CD4-positive, alpha-beta T cell (primary cell): ENCODE measurements at regions not wholly inside any gene's neighbourhood (a gene's known extent, or its start where the extent isn't known, plus 50 kb on each side); places are given as distances from the start of the nearest gene placed in this dataset.
"Not testable (repeated sequence)": the region's sequence is repeated elsewhere in the genome, so short reads cannot be mapped to it uniquely, and the experiment has no call there.

ENCODE experiments used
- ATAC-seq: fragments of 200-7000 bp; cut with Tn5 transposase; one replicate; pipeline ENCODE4 v1.10.0; 2022; ENCODE audit warnings: mild to moderate bottlenecking; ENCODE audit not compliant: poor library complexity
- CTCF ChIA-PET: fragments of 350-600 bp; sonication (Branson Sonifier 250); formaldehyde crosslinking; loops from one replicate; lab custom pipeline; 2021; ENCODE audit warnings: antibody characterized with exemption, inconsistent platforms; lab: Charles Lee
- POLR2A ChIA-PET: fragments of 350-600 bp; sonication (Branson Sonifier 250); formaldehyde crosslinking; loops from one replicate; lab custom pipeline; 2021; ENCODE audit warnings: antibody characterized with exemption, inconsistent platforms; lab: Charles Lee
- DNase-seq, 14 experiments: peaks; one replicate each; pipeline ENCODE4 v3.0.0-alpha.2; 2013 to 2020; ENCODE audit warnings: mixed read lengths in 2 of 14
- H3K27ac ChIP-seq, 2 donors: one replicate each; pipeline versions ENCODE4 v1.5.1 to v1.7.0; 2013; ENCODE audit warnings: low read length in 2 of 2, low read depth in 1 of 2, mild to moderate bottlenecking in 1 of 2
- H3K27me3 ChIP-seq, 2 experiments: 1 replicate in 1 of 2; 2 replicates in 1 of 2; pipeline versions ENCODE4 v1.6.1 to v1.7.0; 2013; ENCODE audit warnings: low read length in 2 of 2, control low read depth in 1 of 2, mild to moderate bottlenecking in 1 of 2, moderate library complexity in 1 of 2; ENCODE audit not compliant: insufficient read depth in 2 of 2, control insufficient read depth in 1 of 2
- H3K36me3 ChIP-seq: one replicate; pipeline ENCODE4 v1.6.1; 2013; ENCODE audit warnings: low read length, control low read depth; ENCODE audit not compliant: insufficient read depth
- H3K4me1 ChIP-seq: one replicate; pipeline ENCODE4 v1.6.1; 2013; ENCODE audit warnings: low read length, control low read depth; ENCODE audit not compliant: insufficient read depth
- H3K4me3 ChIP-seq: one replicate; pipeline ENCODE4 v1.5.1; 2013; ENCODE audit warnings: mild to moderate bottlenecking, low read length, moderate library complexity
- H3K9me3 ChIP-seq, 2 experiments: 1 replicate in 1 of 2; 2 replicates in 1 of 2; pipeline versions ENCODE4 v1.6.1 to v1.7.0; 2013; ENCODE audit warnings: low read length in 2 of 2, mild to moderate bottlenecking in 2 of 2, control low read depth in 1 of 2, moderate library complexity in 1 of 2; ENCODE audit not compliant: control insufficient read depth in 1 of 2, insufficient read depth in 1 of 2
- H3K27ac Mint-ChIP-seq: one replicate; pipeline ENCODE4 v1.8.0; 2020; ENCODE audit warnings: mixed read lengths
- H3K27me3 Mint-ChIP-seq: one replicate; pipeline ENCODE4 v1.8.0; 2021; ENCODE audit warnings: mixed read lengths
- H3K36me3 Mint-ChIP-seq: one replicate; pipeline ENCODE4 v1.8.0; 2021; ENCODE audit warnings: low read depth, mixed read lengths
- H3K4me1 Mint-ChIP-seq: one replicate; pipeline ENCODE4 v1.8.0; 2021; ENCODE audit warnings: low read depth, mixed read lengths
- H3K4me3 Mint-ChIP-seq: one replicate; pipeline ENCODE4 v1.8.0; 2020; ENCODE audit warnings: mild to moderate bottlenecking, mixed read lengths
- H3K9me3 Mint-ChIP-seq: one replicate; pipeline ENCODE4 v1.8.0; 2020; ENCODE audit warnings: mixed read lengths
- CTCF ChIP-seq: fragments of 200-600 bp; IDR thresholded peaks from one replicate; pipeline ENCODE4 v1.8.0; 2022; ENCODE audit warnings: antibody characterized with exemption, mild to moderate bottlenecking
- intact Hi-C, 2 experiments: fragments of 100-400 bp; cut with DNase I in 1 of 2; cut with micrococcal nuclease in 1 of 2; formaldehyde crosslinking; loops; one replicate each; pipeline versions ENCODE4 v1.15.1 to v1.9.0; 2023 to 2025; cut with DNase I, micrococcal nuclease

GRCh38 chr7:90067171-90067570 is 87.1 kb upstream of the STEAP1 start:
- H3K4me3 Mint-ChIP-seq, result no peak overlapping the region
- H3K27ac ChIP-seq, result no peak overlapping the region
- no peaks in the 10 kb centered on the region for H3K9me3 Mint-ChIP-seq
- peaks cover 5% of the 10 kb centered on the region for H3K27me3 Mint-ChIP-seq
- ChIA-PET CTCF (no interaction called here), POLR2A (no interaction called here)
- H3K4me1 Mint-ChIP-seq, result no peaks in the 10 kb centered on the region
- no peaks in the 10 kb centered on the region for H3K4me1 ChIP-seq
- no peak for TF ChIP-seq CTCF
- H3K4me3 ChIP-seq, result no peak overlapping the region
- H3K27ac Mint-ChIP-seq, result no peak overlapping the region
- H3K27me3 ChIP-seq, result peaks cover 0 to 4% of the 10 kb centered on the region in 2 experiments
- intact Hi-C loops, result no loop called here
- no peaks in the 10 kb centered on the region for H3K9me3 ChIP-seq
- DNase-seq (no peak), ATAC-seq (no peak)
- H3K36me3 ChIP-seq, result no peaks in the 10 kb centered on the region
- no peaks in the 10 kb centered on the region for H3K36me3 Mint-ChIP-seq

- POLR2A ChIA-PET, H3K36me3 Mint-ChIP-seq: not testable (repeated sequence)
Observed at GRCh38 chr7:90070238-90070637, 84.0 kb upstream of the STEAP1 start.

GRCh38 chr7:90078921-90079320 is 75.3 kb upstream of the STEAP1 start:
- CTCF ChIA-PET, result no interaction called here
- Histone ChIP-seq H3K27ac (no peak overlapping the region), H3K9me3 (no peaks in the 10 kb centered on the region), H3K4me3 (no peak overlapping the region), H3K4me1 (no peaks in the 10 kb centered on the region), H3K27me3 (no peaks in the 10 kb centered on the region), H3K36me3 (no peaks in the 10 kb centered on the region)
- no peaks in the 10 kb centered on the region for H3K27me3 Mint-ChIP-seq
- H3K4me1 Mint-ChIP-seq, result no peaks in the 10 kb centered on the region
- POLR2A ChIA-PET, result no interaction called here
- intact Hi-C loops, result no loop called here
- H3K4me3 Mint-ChIP-seq, result no peak overlapping the region
- H3K9me3 Mint-ChIP-seq, result no peaks in the 10 kb centered on the region
- H3K36me3 Mint-ChIP-seq, result no peaks in the 10 kb centered on the region
- DNase-seq, result no peak
- ATAC-seq, result no peak
- no peak overlapping the region for H3K27ac Mint-ChIP-seq
- no peak for TF ChIP-seq CTCF

More at GRCh38 chr7:90070238-90070637, 84.0 kb upstream of the STEAP1 start:
- H3K4me1 Mint-ChIP-seq, intact Hi-C loops, H3K4me1 ChIP-seq, H3K27me3 Mint-ChIP-seq, CTCF ChIA-PET, H3K4me3 Mint-ChIP-seq, H3K27me3 ChIP-seq, H3K9me3 ChIP-seq, ATAC-seq, H3K4me3 ChIP-seq, DNase-seq, H3K9me3 Mint-ChIP-seq, H3K27ac Mint-ChIP-seq, H3K36me3 ChIP-seq, H3K27ac ChIP-seq: not testable (repeated sequence)

GRCh38 chr7:90081621-90082020 is 72.6 kb upstream of the STEAP1 start:
- ChIA-PET POLR2A (no interaction called here), CTCF (no interaction called here)
- no peak overlapping the region for H3K27ac Mint-ChIP-seq
- H3K4me3 Mint-ChIP-seq, result no peak overlapping the region
- H3K4me3 ChIP-seq, result no peak overlapping the region
- no peaks in the 10 kb centered on the region for H3K4me1 ChIP-seq
- no peaks in the 10 kb centered on the region for H3K9me3 Mint-ChIP-seq
- ATAC-seq (no peak), DNase-seq (no peak)
- no peaks in the 10 kb centered on the region for H3K27me3 ChIP-seq
- no peak for TF ChIP-seq CTCF
- H3K27ac ChIP-seq, result no peak overlapping the region
- H3K36me3 ChIP-seq, result no peaks in the 10 kb centered on the region
- H3K9me3 ChIP-seq, result no peaks in the 10 kb centered on the region
- H3K27me3 Mint-ChIP-seq, result peaks cover 12% of the 10 kb centered on the region
- no peaks in the 10 kb centered on the region for H3K36me3 Mint-ChIP-seq
- H3K4me1 Mint-ChIP-seq, result no peaks in the 10 kb centered on the region
- intact Hi-C loops, result no loop called here
